Prostate gland (tissue), 2 donors: ENCODE measurements at regions not wholly inside any gene's neighbourhood (a gene's known extent, or its start where the extent isn't known, plus 50 kb on each side); places are given as distances from the start of the nearest gene placed in this dataset.

Source experiments
- DNase-seq: peaks from one replicate; pipeline ENCODE4 v3.0.0-alpha.2; 2019; ENCODE audit warnings: low spot score
- H3K27ac ChIP-seq, 2 donors: fragments of 200-600 bp; sonication (generic); 2 replicates each; pipeline ENCODE4 v1.5.1; 2017 to 2019
- H3K27me3 ChIP-seq: fragments of 200-600 bp; sonication (generic); replicated peaks from 2 replicates; pipeline ENCODE4 v1.5.1; 2019; ENCODE audit not compliant: insufficient read depth
- H3K36me3 ChIP-seq, 2 donors: fragments of 200-600 bp; sonication (generic); 1 replicate in 1 of 2; 2 replicates in 1 of 2; pipeline versions ENCODE4 v1.5.1 to v1.8.1; 2017 to 2019
- H3K4me1 ChIP-seq: fragments of 200-600 bp; sonication (generic); replicated peaks from 2 replicates; pipeline ENCODE4 v1.5.1; 2019
- H3K4me3 ChIP-seq, 2 donors: fragments of 200-600 bp; sonication (generic); 2 replicates each; pipeline ENCODE4 v1.5.1; 2017 to 2019
- H3K9me3 ChIP-seq: fragments of 200-600 bp; sonication (generic); 2 replicates; pipeline ENCODE4 v1.5.1; 2017
- POLR2A ChIP-seq: fragments of 450-650 bp; IDR thresholded peaks from one replicate; pipeline ENCODE4 v1.6.1; 2016; ENCODE audit warnings: antibody characterized with exemption, mild to moderate bottlenecking
- POLR2AphosphoS5 ChIP-seq: sonication (generic); formaldehyde crosslinking; IDR thresholded peaks from one replicate; pipeline ENCODE4 v1.6.1; 2017; ENCODE audit warnings: antibody characterized with exemption
- WGBS: methylation state at CpG from one replicate; pipeline ENCODE4 v1.1.5; 2018; 5-methylcytosine and 5-hydroxymethylcytosine counted together
- intact Hi-C: fragments of 100-400 bp; cut with DNase I; formaldehyde crosslinking; loops from one replicate; pipeline ENCODE4 v1.14.2; 2022
- TF ChIP-seq, protein P1 (sequence below), 4 experiments: fragments of 200-600 bp in 2 of 4; fragments of 450-650 bp in 2 of 4; sonication (generic) in 2 of 4; IDR thresholded peaks; 1 replicate in 3 of 4; 2 replicates in 1 of 4; pipeline ENCODE4 v1.5.1; 2016 to 2019; ENCODE audit warnings: antibody characterized with exemption in 4 of 4, mild to moderate bottlenecking in 2 of 4, moderate library complexity in 2 of 4

DNA sequence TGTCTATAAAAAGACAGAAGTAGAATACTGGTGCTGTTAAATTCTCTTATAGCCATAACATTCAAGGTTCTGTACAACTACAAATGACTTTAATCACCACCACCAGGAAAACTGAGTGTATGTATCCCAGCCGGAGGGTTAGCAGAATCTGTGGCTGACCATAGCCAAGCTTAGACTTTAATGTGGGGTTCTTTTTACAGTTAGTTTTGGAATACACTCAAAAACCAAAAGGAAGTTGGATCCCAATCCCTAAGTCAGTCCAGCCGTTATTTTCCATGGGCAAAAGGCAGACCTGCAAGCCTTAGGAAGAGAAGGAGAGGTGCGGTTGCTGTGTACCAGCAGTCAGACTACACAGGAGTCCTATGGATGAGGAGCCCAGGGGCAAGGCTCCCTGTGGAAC lies 179.8 kb downstream of the ENC1 start:
- Histone ChIP-seq H3K4me1 (no peaks in the 10 kb centered on the region), H3K27ac (no peak overlapping the region), H3K4me3 (no peak overlapping the region), H3K36me3 (no peaks in the 10 kb centered on the region), H3K27me3 (no peaks in the 10 kb centered on the region), H3K9me3 (no peaks in the 10 kb centered on the region)
- DNase-seq, result no peak
- WGBS, result 70% methylated on average over 3 of the region's 3 CpGs
- TF ChIP-seq, protein P1, sequence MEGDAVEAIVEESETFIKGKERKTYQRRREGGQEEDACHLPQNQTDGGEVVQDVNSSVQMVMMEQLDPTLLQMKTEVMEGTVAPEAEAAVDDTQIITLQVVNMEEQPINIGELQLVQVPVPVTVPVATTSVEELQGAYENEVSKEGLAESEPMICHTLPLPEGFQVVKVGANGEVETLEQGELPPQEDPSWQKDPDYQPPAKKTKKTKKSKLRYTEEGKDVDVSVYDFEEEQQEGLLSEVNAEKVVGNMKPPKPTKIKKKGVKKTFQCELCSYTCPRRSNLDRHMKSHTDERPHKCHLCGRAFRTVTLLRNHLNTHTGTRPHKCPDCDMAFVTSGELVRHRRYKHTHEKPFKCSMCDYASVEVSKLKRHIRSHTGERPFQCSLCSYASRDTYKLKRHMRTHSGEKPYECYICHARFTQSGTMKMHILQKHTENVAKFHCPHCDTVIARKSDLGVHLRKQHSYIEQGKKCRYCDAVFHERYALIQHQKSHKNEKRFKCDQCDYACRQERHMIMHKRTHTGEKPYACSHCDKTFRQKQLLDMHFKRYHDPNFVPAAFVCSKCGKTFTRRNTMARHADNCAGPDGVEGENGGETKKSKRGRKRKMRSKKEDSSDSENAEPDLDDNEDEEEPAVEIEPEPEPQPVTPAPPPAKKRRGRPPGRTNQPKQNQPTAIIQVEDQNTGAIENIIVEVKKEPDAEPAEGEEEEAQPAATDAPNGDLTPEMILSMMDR (IDR thresholded peaks at IDR 0.05), result no peak
- TF ChIP-seq POLR2AphosphoS5, result no peak
- TF ChIP-seq POLR2A, result no peak
- intact Hi-C loops, result no loop called here

DNA sequence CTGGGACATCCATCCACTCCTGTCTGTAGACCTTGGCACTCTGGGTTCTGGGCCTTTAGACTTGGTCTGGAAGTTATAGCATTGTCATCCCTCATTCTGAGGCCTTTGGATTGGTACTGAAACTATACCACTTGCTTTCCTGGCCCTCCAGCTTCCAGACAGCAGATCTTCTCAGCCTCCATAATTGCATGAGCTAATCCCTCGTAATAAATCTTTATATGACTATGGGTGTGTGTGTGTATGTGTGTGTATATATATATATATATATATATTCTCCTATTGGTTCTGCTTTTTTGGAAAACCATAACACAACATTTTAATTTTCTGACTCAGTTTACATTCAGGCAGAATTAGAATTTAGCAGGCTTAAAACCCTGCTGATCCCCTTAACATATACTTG lies 180.5 kb downstream of the ENC1 start:
- Histone ChIP-seq H3K4me3 (no peak overlapping the region), H3K4me1 (no peaks in the 10 kb centered on the region), H3K36me3 (no peaks in the 10 kb centered on the region), H3K9me3 (no peaks in the 10 kb centered on the region), H3K27me3 (no peaks in the 10 kb centered on the region), H3K27ac (no peak overlapping the region)
- intact Hi-C loops, result no loop called here
- TF ChIP-seq POLR2AphosphoS5 (no peak), POLR2A (no peak)
- TF ChIP-seq, protein P1 (IDR thresholded peaks at IDR 0.05), result no peak
- no peak for DNase-seq
- WGBS, result 95% methylated on average over 1 of the region's 1 CpG

DNA sequence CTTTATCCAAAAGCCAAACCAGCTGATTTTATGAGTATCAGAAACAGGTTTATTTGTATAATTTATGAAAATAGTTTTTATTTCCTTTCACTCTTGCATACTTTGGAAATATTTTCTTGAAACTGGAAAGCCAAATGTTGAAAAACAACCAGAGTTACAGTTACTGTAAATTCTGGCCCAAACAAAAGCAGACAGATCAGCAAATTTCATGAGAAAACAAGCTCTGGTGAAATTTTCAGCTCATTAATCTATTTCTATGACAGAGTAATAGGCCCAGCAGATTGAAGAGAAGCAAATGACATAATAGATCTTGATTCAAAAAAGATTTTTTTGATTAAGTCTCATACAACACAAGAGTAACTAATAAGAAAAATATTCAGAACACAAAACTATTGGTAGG lies 182.7 kb downstream of the ENC1 start:
- no peaks in the 10 kb centered on the region for H3K9me3 ChIP-seq
- intact Hi-C loops, result no loop called here
- H3K4me3 ChIP-seq, result no peak overlapping the region
- H3K36me3 ChIP-seq, result no peaks in the 10 kb centered on the region
- no peak for DNase-seq
- no peak overlapping the region for H3K27ac ChIP-seq
- no peaks in the 10 kb centered on the region for H3K4me1 ChIP-seq
- TF ChIP-seq POLR2AphosphoS5 (no peak), POLR2A (no peak)
- TF ChIP-seq, protein P1 (IDR thresholded peaks at IDR 0.05), result no peak
- H3K27me3 ChIP-seq, result no peaks in the 10 kb centered on the region

DNA sequence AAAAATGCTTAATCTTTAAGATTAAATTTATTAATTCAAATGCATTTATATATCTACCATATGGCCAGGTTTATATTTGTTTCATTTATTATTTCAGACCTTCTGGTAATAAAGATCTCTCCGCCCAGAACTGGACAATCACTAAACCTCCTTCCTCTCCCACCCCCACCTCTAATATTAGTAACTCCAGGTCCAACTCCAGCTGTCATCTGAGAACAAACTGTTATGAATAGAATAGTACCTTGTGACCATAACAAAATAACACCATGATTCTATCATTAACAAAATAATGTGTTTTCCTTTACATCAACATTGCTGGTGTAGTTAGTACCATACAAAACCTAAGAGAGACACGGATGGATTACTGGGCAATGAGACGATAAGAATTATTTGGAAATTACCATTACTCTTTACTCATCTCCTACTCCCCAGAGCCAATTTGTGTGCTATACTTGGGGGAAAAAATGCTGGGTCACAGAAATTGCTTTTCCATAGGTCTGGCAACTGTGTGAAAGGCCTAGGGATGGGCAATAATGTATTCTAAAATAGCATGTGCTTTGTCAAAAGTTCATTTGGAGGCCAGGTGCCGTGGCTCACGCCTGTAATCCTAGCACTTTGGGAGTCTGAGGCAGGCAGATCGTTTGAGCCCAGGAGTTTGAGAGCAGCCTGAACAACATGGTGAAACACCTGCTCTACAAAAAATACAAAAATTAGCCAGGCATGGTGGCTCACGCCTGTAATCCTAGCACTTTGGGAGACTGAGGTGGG lies 186.1 kb downstream of the ENC1 start:
- Histone ChIP-seq H3K4me1 (no peaks in the 10 kb centered on the region), H3K4me3 (no peak overlapping the region), H3K27me3 (no peaks in the 10 kb centered on the region), H3K9me3 (no peaks in the 10 kb centered on the region), H3K27ac (no peak overlapping the region), H3K36me3 (no peaks in the 10 kb centered on the region)
- TF ChIP-seq, protein P1 (IDR thresholded peaks at IDR 0.05), result no peak
- TF ChIP-seq POLR2A (no peak), POLR2AphosphoS5 (no peak)
- no peak for DNase-seq
- 81% methylated on average over 7 of the region's 7 CpGs for WGBS
- intact Hi-C loops, result no loop called here

DNA sequence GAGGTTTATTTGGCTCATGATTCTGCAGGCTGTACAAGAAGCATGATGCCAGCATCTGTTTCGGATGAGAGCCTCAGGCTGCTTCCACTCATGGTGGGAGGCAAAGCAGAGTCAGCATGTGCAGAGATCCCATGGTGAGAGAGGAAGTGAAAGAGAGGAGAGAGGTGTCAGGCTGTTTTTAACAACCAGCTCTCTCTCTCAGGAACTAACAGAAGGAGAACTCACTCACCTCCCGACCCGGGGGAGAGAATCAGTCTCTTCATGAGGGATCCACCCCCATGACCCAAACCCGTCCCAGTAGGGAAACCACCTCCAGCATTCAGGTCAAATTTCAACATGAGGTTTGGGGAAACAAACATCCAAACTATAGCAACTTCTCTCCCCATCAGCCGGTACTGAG lies 187.7 kb downstream of the ENC1 start:
- no peak overlapping the region for H3K27ac ChIP-seq
- H3K4me1 ChIP-seq, result no peaks in the 10 kb centered on the region
- no peak overlapping the region for H3K4me3 ChIP-seq
- WGBS, result 74% methylated on average over 5 of the region's 5 CpGs
- no peaks in the 10 kb centered on the region for H3K36me3 ChIP-seq
- no peaks in the 10 kb centered on the region for H3K27me3 ChIP-seq
- no peaks in the 10 kb centered on the region for H3K9me3 ChIP-seq
- no peak for TF ChIP-seq POLR2A
- TF ChIP-seq, protein P1 (IDR thresholded peaks at IDR 0.05), result no peak
- TF ChIP-seq POLR2AphosphoS5, result no peak
- intact Hi-C loops, result no loop called here
- no peak for DNase-seq
